ENCODE measurements at regions not wholly inside any gene's neighbourhood (a gene's known extent, or its start where the extent isn't known, plus 50 kb on each side); places are given as distances from the start of the nearest gene placed in this dataset.
"Not testable (repeated sequence)": the region's sequence is repeated elsewhere in the genome, so short reads cannot be mapped to it uniquely, and the experiment has no call there.

DNA sequence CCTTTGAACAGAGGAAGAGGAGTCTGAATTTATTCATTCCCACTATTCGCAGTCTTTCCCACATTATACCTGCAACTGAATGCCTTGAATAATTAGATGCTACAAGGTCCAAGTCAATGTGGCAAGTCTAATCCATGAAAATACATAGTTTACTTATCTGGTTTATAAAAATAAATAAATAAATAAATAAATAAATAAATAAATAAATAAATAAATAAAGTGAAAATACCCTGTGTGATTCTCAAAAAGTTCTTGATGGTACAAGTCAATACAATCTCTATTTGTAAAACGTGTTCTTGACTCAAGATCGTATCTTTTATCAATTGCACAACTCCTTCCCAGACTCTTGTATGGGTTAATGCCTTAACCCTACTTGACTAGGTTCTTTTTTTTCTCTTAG is 417.7 kb downstream of the ZWINT start:
- TF ChIP-seq, protein P1, sequence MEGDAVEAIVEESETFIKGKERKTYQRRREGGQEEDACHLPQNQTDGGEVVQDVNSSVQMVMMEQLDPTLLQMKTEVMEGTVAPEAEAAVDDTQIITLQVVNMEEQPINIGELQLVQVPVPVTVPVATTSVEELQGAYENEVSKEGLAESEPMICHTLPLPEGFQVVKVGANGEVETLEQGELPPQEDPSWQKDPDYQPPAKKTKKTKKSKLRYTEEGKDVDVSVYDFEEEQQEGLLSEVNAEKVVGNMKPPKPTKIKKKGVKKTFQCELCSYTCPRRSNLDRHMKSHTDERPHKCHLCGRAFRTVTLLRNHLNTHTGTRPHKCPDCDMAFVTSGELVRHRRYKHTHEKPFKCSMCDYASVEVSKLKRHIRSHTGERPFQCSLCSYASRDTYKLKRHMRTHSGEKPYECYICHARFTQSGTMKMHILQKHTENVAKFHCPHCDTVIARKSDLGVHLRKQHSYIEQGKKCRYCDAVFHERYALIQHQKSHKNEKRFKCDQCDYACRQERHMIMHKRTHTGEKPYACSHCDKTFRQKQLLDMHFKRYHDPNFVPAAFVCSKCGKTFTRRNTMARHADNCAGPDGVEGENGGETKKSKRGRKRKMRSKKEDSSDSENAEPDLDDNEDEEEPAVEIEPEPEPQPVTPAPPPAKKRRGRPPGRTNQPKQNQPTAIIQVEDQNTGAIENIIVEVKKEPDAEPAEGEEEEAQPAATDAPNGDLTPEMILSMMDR (IDR thresholded peaks at IDR 0.05), result no peak
- no peak for TF ChIP-seq POLR2A (IDR thresholded peaks at IDR 0.05)

DNA sequence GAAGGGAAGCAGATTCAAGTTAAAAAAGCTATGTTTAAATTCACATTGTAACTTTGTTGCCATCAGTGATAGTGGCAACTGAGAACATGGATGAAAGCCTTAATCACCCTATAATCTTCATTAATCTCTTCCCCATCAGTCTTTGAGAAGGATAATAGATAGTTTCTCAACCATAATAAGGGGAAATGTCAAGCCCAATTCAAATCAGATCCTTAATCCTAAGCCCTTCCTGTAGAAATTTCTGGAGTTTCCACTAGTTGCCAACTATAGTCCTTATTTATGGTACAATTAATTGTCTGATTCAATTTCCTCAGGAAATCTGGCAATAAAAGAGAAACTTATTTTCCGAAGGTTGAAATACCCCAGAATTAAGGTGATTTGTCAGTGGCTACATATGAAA is 431.8 kb downstream of the ZWINT start:
- TF ChIP-seq POLR2A (IDR thresholded peaks at IDR 0.05), result no peak
- TF ChIP-seq, protein P1 (IDR thresholded peaks at IDR 0.05), result no peak
- Histone ChIP-seq H3K4me3 (no peak overlapping the region), H3K27ac (no peak overlapping the region), H3K27me3 (no peaks in the 10 kb centered on the region), H3K36me3 (no peaks in the 10 kb centered on the region), H3K9me3 (no peaks in the 10 kb centered on the region), H3K4me1 (no peaks in the 10 kb centered on the region)
- intact Hi-C loops (cut with DNase I; ENCODE audit: low total_unique reads), result no loop called here
- no peak for DNase-seq

More for the DNA sequence above, 417.7 kb downstream of the ZWINT start:
- H3K9me3 ChIP-seq, result no peaks in the 10 kb centered on the region
- H3K4me3 ChIP-seq, result no peak overlapping the region
- DNase-seq, result no peak
- H3K27ac ChIP-seq, result no peak overlapping the region
- no peaks in the 10 kb centered on the region for H3K36me3 ChIP-seq
- H3K4me1 ChIP-seq, result no peaks in the 10 kb centered on the region
- intact Hi-C loops (cut with DNase I; ENCODE audit: low total_unique reads), result no loop called here
- H3K27me3 ChIP-seq, result no peaks in the 10 kb centered on the region

DNA sequence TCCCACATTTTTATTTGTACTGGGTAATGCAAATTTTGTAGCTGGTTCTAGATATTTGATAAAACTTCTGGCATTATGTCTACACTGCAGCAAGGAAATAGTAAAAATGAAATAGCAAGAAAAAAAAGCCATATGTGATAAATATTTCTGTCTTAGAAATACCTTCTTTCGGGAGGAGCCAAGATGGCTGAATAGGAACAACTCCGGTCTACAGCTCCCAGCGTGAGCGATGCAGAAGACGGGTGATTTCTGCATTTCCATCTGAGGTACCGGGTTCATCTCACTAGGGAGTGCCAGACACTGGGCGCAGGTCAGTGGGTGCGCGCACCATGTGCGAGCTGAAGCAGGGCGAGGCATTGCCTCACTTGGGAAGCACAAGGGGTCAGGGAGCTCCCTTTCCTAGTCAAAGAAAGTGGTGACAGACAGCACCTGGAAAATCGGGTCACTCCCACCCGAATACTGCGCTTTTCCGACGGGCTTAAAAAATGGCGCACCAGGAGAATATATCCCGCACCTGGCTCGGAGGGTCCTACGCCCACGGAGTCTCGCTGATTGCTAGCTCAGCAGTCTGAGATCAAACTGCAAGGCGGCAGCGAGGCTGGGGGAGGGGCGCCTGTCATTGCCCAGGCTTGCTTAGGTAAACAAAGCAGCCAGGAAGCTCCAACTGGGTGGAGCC is 461.4 kb downstream of the ZWINT start:
- H3K9me3 ChIP-seq; H3K27ac ChIP-seq; H3K4me3 ChIP-seq; H3K4me1 ChIP-seq; intact Hi-C loops (cut with DNase I; ENCODE audit: low total_unique reads); H3K36me3 ChIP-seq; DNase-seq; H3K27me3 ChIP-seq: not testable (repeated sequence)

DNA sequence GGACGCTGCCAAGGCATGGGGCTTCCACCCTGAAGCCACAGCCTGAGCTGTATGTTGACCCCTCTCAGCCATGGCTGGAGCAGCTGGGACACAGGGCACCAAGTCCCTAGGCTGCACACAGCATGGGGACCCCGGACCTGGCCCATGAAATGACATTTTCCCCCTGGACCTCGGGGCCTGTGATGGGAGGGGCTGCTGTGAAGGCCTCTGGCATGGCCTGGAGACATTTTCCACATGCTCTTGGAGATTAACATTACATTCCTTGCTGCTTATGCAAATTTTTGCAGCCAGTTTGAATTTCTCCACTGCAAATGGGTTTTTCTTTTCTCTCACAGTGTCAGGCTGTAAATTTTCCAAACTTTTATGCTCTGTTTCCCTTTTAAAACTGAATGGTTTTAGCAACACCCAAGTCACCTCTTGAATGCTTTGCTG is 463.6 kb downstream of the ZWINT start:
- DNase-seq, result no peak
- Histone ChIP-seq H3K9me3 (no peaks in the 10 kb centered on the region), H3K27me3 (no peaks in the 10 kb centered on the region), H3K4me3 (no peak overlapping the region), H3K4me1 (no peaks in the 10 kb centered on the region), H3K27ac (no peak overlapping the region), H3K36me3 (no peaks in the 10 kb centered on the region)
- intact Hi-C loops (cut with DNase I; ENCODE audit: low total_unique reads), result no loop called here
- no peak for TF ChIP-seq POLR2A (IDR thresholded peaks at IDR 0.05)
- TF ChIP-seq, protein P1 (IDR thresholded peaks at IDR 0.05), result no peak

DNA sequence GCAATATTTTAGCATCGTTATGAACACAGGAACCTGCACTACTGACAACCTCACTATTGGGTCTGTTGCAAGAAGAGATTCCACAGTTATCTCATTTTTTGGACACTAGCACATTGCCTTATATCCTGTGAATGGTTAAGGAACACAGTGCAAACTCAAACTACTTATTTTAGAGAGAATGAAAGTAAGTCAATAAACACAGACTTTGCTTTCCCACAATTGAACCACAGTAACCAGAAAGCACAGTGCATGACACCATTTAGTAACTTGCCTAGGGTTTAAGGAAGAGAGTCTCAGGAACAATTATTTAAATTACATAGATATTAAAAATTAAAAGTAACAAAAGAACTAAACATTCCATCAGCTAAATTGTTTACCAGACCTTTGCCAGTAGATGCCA is 468.8 kb downstream of the ZWINT start:
- intact Hi-C loops (cut with DNase I; ENCODE audit: low total_unique reads), result no loop called here
- no peaks in the 10 kb centered on the region for H3K9me3 ChIP-seq
- no peaks in the 10 kb centered on the region for H3K36me3 ChIP-seq
- TF ChIP-seq, protein P1 (IDR thresholded peaks at IDR 0.05), result no peak
- no peak for TF ChIP-seq POLR2A (IDR thresholded peaks at IDR 0.05)
- no peaks in the 10 kb centered on the region for H3K27me3 ChIP-seq
- no peak overlapping the region for H3K27ac ChIP-seq
- H3K4me3 ChIP-seq, result no peak overlapping the region
- no peak for DNase-seq
- no peaks in the 10 kb centered on the region for H3K4me1 ChIP-seq

DNA sequence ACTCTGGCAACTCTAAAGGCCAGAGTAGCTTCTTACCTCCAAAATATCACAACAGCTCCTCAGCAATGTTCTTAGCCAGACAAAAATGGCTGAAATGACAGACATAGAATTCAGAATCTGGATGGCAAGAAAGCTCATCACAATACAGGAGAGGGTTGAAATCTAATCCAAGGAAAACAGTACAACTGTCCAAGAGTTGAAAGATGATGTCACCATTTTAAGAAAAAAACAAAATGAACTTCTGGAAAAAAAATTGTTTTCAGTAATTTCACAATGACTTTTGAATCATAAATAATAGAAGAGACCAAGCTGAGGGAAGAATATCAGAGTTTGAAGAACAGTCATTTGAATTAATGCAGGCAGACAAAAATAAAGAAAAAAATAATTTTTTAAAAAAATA is 479.5 kb downstream of the ZWINT start:
- Histone ChIP-seq H3K4me1 (no peaks in the 10 kb centered on the region), H3K27me3 (no peaks in the 10 kb centered on the region), H3K27ac (no peak overlapping the region), H3K36me3 (no peaks in the 10 kb centered on the region), H3K4me3 (no peak overlapping the region), H3K9me3 (no peaks in the 10 kb centered on the region)
- intact Hi-C loops (cut with DNase I; ENCODE audit: low total_unique reads), result no loop called here
- DNase-seq, result no peak
- no peak for TF ChIP-seq POLR2A (IDR thresholded peaks at IDR 0.05)

All from uterus (tissue), 3 donors.